ENCODE measurements at regions not wholly inside any gene's neighbourhood (a gene's known extent, or its start where the extent isn't known, plus 50 kb on each side); places are given as distances from the start of the nearest gene placed in this dataset.

DNA sequence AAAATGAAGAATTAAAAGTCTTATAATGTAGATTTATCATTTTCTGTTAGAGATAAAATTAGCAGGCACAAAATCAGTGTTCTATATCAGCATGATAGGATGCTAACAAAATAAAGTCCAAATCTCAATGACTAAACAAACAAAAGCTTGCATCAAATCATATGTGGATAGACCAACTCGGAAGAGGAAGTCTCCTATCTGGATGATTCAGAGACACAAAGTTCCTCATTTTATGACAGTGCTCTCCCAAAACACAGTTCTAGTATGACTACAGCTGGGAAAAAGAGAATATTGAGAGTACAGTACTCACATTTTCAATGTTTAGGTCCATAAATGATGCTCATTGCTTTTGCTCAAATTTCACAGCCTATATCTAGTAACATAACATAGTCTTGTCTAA, 376.1 kb upstream of the CTSO start:
- TF ChIP-seq, protein P1, sequence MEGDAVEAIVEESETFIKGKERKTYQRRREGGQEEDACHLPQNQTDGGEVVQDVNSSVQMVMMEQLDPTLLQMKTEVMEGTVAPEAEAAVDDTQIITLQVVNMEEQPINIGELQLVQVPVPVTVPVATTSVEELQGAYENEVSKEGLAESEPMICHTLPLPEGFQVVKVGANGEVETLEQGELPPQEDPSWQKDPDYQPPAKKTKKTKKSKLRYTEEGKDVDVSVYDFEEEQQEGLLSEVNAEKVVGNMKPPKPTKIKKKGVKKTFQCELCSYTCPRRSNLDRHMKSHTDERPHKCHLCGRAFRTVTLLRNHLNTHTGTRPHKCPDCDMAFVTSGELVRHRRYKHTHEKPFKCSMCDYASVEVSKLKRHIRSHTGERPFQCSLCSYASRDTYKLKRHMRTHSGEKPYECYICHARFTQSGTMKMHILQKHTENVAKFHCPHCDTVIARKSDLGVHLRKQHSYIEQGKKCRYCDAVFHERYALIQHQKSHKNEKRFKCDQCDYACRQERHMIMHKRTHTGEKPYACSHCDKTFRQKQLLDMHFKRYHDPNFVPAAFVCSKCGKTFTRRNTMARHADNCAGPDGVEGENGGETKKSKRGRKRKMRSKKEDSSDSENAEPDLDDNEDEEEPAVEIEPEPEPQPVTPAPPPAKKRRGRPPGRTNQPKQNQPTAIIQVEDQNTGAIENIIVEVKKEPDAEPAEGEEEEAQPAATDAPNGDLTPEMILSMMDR (IDR thresholded peaks at IDR 0.05; ENCODE audit: low read depth, low read length, missing control alignments) = no peak
- H3K4me3 ChIP-seq (ENCODE audit: low read depth, low read length) = no peak overlapping the region
- in situ Hi-C loops (cut with HindIII; ENCODE audit: low sequenced_read_pairs) = loop anchor here (5.0 kb wide), 1 partner anchor 88 kb away; no protein-coding TSS in a partner anchor
- DNase-seq (ENCODE audit: low read depth) = no peak

GRCh38 chr4:156328882-156329281, 375.2 kb upstream of the CTSO start:
- TF ChIP-seq, protein P1 (IDR thresholded peaks at IDR 0.05; ENCODE audit: low read depth, low read length, missing control alignments) = no peak
- no peak for DNase-seq (ENCODE audit: low read depth)
- in situ Hi-C loops (cut with HindIII; ENCODE audit: low sequenced_read_pairs) = loop anchor here (5.0 kb wide), 1 partner anchor 88 kb away; no protein-coding TSS in a partner anchor
- H3K4me3 ChIP-seq (ENCODE audit: low read depth, low read length) = no peak overlapping the region

GRCh38 chr4:156326246-156326645, 372.6 kb upstream of the CTSO start:
- TF ChIP-seq, protein P1 (IDR thresholded peaks at IDR 0.05; ENCODE audit: low read depth, low read length, missing control alignments) = no peak
- DNase-seq (ENCODE audit: low read depth) = no peak
- H3K4me3 ChIP-seq (ENCODE audit: low read depth, low read length) = no peak overlapping the region
- in situ Hi-C loops (cut with HindIII; ENCODE audit: low sequenced_read_pairs) = loop anchor here (5.0 kb wide), 1 partner anchor 91 kb away; no protein-coding TSS in a partner anchor

- DNase-seq (ENCODE audit: low read depth) = peak; percentile 72
- no peak overlapping the region for H3K4me3 ChIP-seq (ENCODE audit: low read depth, low read length)
- in situ Hi-C loops (cut with HindIII; ENCODE audit: low sequenced_read_pairs) = no loop called here
- TF ChIP-seq, protein P1 (IDR thresholded peaks at IDR 0.05; ENCODE audit: low read depth, low read length, missing control alignments) = no peak
Measured at GRCh38 chr4:156322592-156322991, 368.9 kb upstream of the CTSO start.

GRCh38 chr4:156321203-156321602, 367.5 kb upstream of the CTSO start:
- peak; percentile 59 for DNase-seq (ENCODE audit: low read depth)
- in situ Hi-C loops (cut with HindIII; ENCODE audit: low sequenced_read_pairs) = no loop called here
- TF ChIP-seq, protein P1 (IDR thresholded peaks at IDR 0.05; ENCODE audit: low read depth, low read length, missing control alignments) = no peak
- no peak overlapping the region for H3K4me3 ChIP-seq (ENCODE audit: low read depth, low read length)

DNA sequence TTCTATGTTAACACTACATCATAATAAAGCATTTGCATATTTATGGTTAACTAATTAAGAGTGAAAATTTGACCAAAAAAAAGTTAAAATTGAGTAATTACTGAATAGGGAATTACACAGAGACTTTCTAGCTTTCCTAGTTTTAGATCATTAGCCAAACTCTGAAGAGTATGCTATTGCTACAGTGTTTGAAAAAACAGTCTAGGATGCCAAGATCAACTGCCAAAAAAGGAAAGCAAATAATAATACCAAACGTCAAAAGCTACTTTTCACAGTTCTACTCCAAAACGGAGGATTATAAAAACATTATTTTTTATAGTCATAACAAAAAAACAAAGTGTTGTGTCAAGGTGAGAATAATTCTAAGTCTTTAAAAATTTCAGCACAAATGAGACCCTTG, 359.8 kb upstream of the CTSO start:
- DNase-seq (ENCODE audit: low read depth) = no peak
- TF ChIP-seq, protein P1 (IDR thresholded peaks at IDR 0.05; ENCODE audit: low read depth, low read length, missing control alignments) = no peak
- no peak overlapping the region for H3K4me3 ChIP-seq (ENCODE audit: low read depth, low read length)
- in situ Hi-C loops (cut with HindIII; ENCODE audit: low sequenced_read_pairs) = no loop called here

Measured in astrocyte of the cerebellum (primary cell).